ENCODE measurements at regions not wholly inside any gene's neighbourhood (a gene's known extent, or its start where the extent isn't known, plus 50 kb on each side); places are given as distances from the start of the nearest gene placed in this dataset.
"Not testable (repeated sequence)": the region's sequence is repeated elsewhere in the genome, so short reads cannot be mapped to it uniquely, and the experiment has no call there.

DNA sequence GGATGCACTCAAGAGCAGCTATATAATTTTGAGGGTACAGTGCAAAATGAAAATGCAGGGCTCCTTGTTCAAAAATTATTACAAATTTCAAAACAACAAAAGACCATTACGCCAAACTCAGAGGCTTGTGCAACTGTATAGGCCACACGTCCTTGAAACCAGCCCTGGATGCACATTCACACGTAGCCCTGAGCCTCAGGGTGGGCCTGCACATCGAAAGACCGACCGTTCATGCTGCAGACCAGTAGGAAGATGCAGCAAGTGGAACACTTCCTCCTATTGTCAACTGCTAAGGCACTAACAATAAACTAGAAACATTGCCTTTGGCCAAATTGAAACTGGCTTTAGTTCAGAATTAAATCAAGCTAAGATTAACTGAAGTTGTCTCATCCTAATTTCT is 174.7 kb downstream of the SHOX2 start:
- no peaks in the 10 kb centered on the region for H3K36me3 ChIP-seq
- no peak for DNase-seq
- no peak overlapping the region for H3K4me3 ChIP-seq
- no peaks in the 10 kb centered on the region for H3K27me3 ChIP-seq
- H3K9me3 ChIP-seq, result no peaks in the 10 kb centered on the region

DNA sequence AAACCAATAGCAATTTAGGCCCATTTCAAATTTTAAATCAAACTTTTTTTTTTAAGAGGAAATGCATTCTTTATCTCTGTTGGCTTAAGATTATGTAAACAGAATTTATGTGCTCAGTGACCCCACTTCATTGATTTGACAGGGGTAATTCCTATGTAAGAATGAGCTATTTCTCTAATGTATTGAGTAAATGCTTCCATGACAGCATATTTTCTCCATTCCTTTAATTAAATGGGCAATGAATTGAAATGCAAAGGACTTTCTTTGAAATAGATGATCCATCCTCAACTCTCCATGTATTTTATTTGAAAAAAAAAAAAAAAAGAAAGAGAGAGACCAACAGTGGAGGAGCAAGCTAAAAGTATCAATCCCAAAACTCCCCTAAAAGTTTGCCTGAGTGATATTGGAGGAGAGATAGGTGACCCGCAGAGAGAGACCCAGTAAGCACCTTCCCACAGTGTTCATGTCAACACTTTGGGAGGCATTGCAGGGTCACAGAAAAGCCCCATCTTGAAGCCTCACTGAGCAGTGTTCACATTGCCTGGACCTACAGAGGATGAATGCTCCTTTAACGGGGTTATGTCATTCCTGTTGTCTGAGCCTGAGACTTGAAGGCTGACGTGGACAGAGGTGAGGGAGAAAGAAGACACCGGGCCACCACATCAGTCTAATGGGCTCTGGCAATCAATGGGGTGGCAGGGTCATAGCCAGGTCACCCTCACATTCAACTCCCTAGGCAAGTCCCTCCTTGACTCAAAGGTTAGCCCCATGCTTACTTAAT is 176.0 kb downstream of the SHOX2 start:
- no peaks in the 10 kb centered on the region for H3K27me3 ChIP-seq
- H3K9me3 ChIP-seq, result no peaks in the 10 kb centered on the region
- H3K36me3 ChIP-seq, result no peaks in the 10 kb centered on the region
- H3K4me3 ChIP-seq, result no peak overlapping the region
- no peak for DNase-seq

GRCh38 chr3:157926822-157927221 is 179.4 kb downstream of the SHOX2 start:
- no peak overlapping the region for H3K4me3 ChIP-seq
- H3K9me3 ChIP-seq, result no peaks in the 10 kb centered on the region
- H3K27me3 ChIP-seq, result no peaks in the 10 kb centered on the region
- DNase-seq, result no peak
- H3K36me3 ChIP-seq, result no peaks in the 10 kb centered on the region

DNA sequence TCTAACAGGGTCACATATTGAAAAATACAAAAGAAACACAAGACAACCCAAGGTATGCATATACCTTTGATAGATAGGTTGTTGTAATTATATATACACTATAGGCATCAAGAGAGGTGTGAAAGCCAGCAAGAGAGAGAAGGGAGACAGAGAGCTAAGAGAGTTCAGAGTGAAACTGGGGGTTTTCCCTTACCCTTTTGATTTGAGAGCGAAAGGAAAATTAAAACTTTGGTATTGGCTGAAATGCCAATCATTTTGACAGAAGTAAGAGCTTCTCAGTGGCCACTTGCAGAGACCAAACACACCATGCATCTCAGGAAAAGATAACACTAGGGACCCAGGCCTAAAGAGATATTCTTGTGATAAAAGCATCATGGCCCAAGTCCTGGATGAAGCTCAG is 183.6 kb downstream of the SHOX2 start:
- Histone ChIP-seq H3K9me3 (no peaks in the 10 kb centered on the region), H3K4me3 (no peak overlapping the region), H3K27me3 (no peaks in the 10 kb centered on the region; the same call in 1 of the 2 replicates), H3K36me3 (no peaks in the 10 kb centered on the region)
- DNase-seq, result no peak

- H3K27me3 ChIP-seq, result no peaks in the 10 kb centered on the region; the same call in 1 of the 2 replicates
- no peaks in the 10 kb centered on the region for H3K36me3 ChIP-seq
- no peak overlapping the region for H3K4me3 ChIP-seq
- no peak for DNase-seq
- H3K9me3 ChIP-seq, result no peaks in the 10 kb centered on the region
Measured at GRCh38 chr3:157921811-157922210, 184.4 kb downstream of the SHOX2 start.

- H3K36me3 ChIP-seq, result no peaks in the 10 kb centered on the region
- DNase-seq, result no peak
- H3K9me3 ChIP-seq, result no peaks in the 10 kb centered on the region
- no peaks in the 10 kb centered on the region; the same call in 1 of the 2 replicates for H3K27me3 ChIP-seq
- no peak overlapping the region for H3K4me3 ChIP-seq
Measured at GRCh38 chr3:157920822-157921700, 185.2 kb downstream of the SHOX2 start.

- no peak for DNase-seq
- H3K4me3 ChIP-seq, result no peak overlapping the region
- no peaks in the 10 kb centered on the region for H3K9me3 ChIP-seq
- no peaks in the 10 kb centered on the region for H3K36me3 ChIP-seq
- H3K27me3 ChIP-seq, result no peaks in the 10 kb centered on the region; the same call in 1 of the 2 replicates
Measured at GRCh38 chr3:157919319-157919887, 186.8 kb downstream of the SHOX2 start.

- Histone ChIP-seq H3K9me3 (no peaks in the 10 kb centered on the region), H3K4me3 (no peak overlapping the region), H3K36me3 (no peaks in the 10 kb centered on the region), H3K27me3 (no peaks in the 10 kb centered on the region; the same call in 1 of the 2 replicates)
- DNase-seq, result no peak
Measured at GRCh38 chr3:157918402-157918801, 187.8 kb downstream of the SHOX2 start.

DNA sequence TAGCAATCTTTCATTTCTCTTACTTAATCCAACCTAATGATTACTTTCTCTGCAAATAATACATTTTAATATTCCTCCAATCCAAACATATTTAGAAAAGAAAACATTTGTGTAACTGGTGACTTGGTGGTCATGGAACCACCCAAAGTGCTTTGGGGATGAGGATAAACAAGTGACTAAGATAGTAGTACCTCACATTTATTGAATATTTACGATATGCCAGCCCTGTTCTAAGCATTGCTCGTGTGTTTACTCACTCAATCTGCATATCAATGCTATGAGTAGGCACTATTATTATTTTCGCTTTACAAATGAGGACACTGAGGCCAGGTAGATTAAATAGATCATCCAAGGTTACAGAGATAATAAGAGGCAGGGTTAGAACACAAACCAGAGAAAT is 189.5 kb downstream of the SHOX2 start:
- Histone ChIP-seq H3K4me3 (no peak overlapping the region), H3K27me3 (no peaks in the 10 kb centered on the region; the same call in 1 of the 2 replicates), H3K9me3 (no peaks in the 10 kb centered on the region), H3K36me3 (no peaks in the 10 kb centered on the region)
- no peak for DNase-seq

- H3K4me3 ChIP-seq, result no peak overlapping the region
- no peaks in the 10 kb centered on the region for H3K36me3 ChIP-seq
- DNase-seq, result no peak
- no peaks in the 10 kb centered on the region for H3K9me3 ChIP-seq
- no peaks in the 10 kb centered on the region for H3K27me3 ChIP-seq
Measured at GRCh38 chr3:157914882-157915281, 191.3 kb downstream of the SHOX2 start.

DNA sequence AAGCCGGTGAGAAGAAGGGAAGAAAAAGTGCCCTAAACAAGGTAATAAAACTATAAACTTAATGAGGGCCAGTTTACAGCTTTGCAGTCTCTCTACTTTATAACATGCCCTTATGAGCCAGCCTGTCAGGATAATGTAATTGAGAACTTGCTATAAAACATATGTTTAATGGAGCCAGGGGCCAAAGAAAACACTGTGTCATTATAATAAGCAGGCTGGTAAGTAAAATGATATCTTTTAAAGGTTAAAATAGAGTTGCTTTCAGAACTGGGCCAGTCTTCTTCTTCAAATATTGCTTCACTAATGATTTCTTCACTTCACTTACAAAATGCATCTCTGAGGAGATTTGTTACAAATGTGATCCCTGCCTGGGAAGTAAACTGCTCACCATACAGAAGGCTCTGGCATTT is 192.5 kb downstream of the SHOX2 start:
- H3K27me3 ChIP-seq, result no peaks in the 10 kb centered on the region
- H3K4me3 ChIP-seq, result no peak overlapping the region
- no peaks in the 10 kb centered on the region for H3K9me3 ChIP-seq
- DNase-seq, result no peak
- no peaks in the 10 kb centered on the region for H3K36me3 ChIP-seq

DNA sequence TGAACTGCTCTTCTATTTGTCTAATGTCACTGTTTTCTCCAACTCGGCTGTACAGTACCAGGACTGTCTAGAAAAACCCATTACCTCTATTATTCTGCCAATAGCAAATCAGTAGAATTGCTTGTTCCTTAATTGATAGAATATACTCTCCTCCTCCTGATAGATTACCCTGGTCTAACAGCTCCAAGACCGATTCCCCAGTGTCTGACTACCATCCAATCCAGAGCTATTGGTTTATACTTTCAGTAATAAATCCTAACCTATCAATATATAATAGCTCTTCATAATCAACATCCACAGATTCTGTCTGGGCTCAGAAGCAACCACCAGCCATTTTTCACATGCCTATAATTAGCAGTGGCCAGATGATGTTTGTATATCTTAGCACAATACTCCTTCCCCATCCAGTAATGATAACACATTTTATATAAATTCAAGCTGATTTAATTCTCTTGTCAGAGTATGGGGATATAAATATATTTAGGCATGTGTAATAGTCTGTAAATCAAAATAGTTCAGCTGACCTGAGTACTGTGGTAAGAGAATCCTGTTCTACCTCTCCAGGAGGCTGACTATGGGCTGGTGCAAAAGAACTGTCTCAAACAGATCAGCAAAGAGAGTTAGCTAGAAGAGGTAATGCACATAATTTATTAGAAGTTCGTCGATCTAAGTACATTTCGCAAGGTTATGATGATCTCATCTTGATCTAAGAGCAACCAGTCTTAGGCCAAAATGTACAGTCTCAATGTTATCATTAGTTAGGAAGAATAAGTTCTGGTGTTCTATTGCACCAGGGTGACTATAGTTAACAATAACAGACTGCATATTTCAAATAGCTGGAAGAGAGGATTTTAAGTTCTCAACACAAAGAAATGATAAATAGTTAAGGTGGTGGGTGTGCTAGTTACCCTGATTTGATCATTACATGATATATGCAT is 193.4 kb downstream of the SHOX2 start:
- H3K36me3 ChIP-seq, result no peaks in the 10 kb centered on the region
- H3K9me3 ChIP-seq, result no peaks in the 10 kb centered on the region
- no peak for DNase-seq
- no peaks in the 10 kb centered on the region for H3K27me3 ChIP-seq
- no peak overlapping the region for H3K4me3 ChIP-seq

DNA sequence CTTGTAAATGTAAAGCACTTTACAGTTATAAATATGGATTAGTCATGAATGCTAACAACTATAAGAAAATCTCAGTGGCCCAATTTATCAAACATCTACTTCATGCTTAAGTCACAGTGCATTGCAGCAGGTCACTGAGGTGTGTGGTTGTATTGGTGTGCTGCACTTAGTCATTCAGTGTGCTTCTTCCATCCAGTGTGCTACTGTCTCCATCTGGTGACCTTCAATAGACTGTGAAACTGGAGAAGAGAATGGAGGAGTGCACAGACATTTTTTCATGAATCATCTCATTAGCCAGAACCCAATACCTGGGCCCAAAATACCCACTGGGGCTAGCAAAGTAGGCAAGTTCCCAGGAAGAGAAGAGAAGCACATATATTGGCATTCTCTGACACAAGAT is 199.6 kb downstream of the SHOX2 start:
- H3K36me3 ChIP-seq, result no peaks in the 10 kb centered on the region
- no peaks in the 10 kb centered on the region for H3K27me3 ChIP-seq
- no peaks in the 10 kb centered on the region for H3K9me3 ChIP-seq
- no peak for DNase-seq
- H3K4me3 ChIP-seq, result no peak overlapping the region

DNA sequence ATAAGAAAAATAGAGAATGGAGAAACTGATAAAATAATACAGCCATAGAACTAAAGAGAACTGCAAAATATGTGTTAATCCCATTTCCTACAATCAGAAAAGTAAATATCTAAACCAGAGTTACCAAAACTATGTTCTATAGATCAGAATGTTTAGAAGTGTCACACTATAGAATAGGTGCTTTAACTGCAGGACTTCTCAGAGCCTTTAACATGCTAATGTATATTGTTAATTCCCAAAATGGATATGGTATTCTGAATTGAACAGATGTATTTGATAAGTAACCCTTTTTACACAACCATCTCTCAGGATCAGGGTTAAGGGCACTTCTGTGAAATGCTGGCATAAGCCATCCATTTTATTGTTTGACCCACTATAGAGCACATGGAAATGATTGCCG is 200.3 kb downstream of the SHOX2 start:
- Histone ChIP-seq H3K36me3 (no peaks in the 10 kb centered on the region), H3K4me3 (no peak overlapping the region), H3K9me3 (no peaks in the 10 kb centered on the region), H3K27me3 (no peaks in the 10 kb centered on the region)
- no peak for DNase-seq

- H3K4me3 ChIP-seq, H3K9me3 ChIP-seq, H3K27me3 ChIP-seq, H3K36me3 ChIP-seq, DNase-seq: not testable (repeated sequence)
Measured at GRCh38 chr3:157902680-157903079, 203.5 kb downstream of the SHOX2 start.

- H3K36me3 ChIP-seq, result no peaks in the 10 kb centered on the region
- no peak overlapping the region for H3K4me3 ChIP-seq
- no peaks in the 10 kb centered on the region for H3K9me3 ChIP-seq
- H3K27me3 ChIP-seq, result no peaks in the 10 kb centered on the region
- DNase-seq, result no peak
Measured at GRCh38 chr3:157888040-157888439, 218.2 kb downstream of the SHOX2 start.
